ENCODE measurements at regions not wholly inside any gene's neighbourhood (a gene's known extent, or its start where the extent isn't known, plus 50 kb on each side); places are given as distances from the start of the nearest gene placed in this dataset.

- Histone ChIP-seq H3K4me2 (ENCODE audit: low read length) (0 out of 2 replicates have a peak overlapping the region, but pooled peaks have one; percentile 1), H3K79me2 (ENCODE audit: low read length) (no peaks in the 10 kb centered on the region), H3K9ac (ENCODE audit: low read length) (no peak overlapping the region), H3K4me3 (ENCODE audit: low read length) (no peak overlapping the region), H4K20me1 (ENCODE audit: insufficient read depth, low read length) (no peaks in the 10 kb centered on the region), H3K36me3 (replicated peaks; ENCODE audit: low read depth, low read length) (no peaks in the 10 kb centered on the region), H3K4me1 (ENCODE audit: low read length) (peaks cover 31% of the 10 kb centered on the region), H3K27ac (ENCODE audit: low read length) (no peak overlapping the region), H2AFZ (ENCODE audit: low read depth, low read length) (peak overlapping the region; percentile 25; the same call in 1 of the 2 replicates), H3K27me3 (ENCODE audit: low read depth, low read length) (no peaks in the 10 kb centered on the region), H3K9me3 (ENCODE audit: insufficient read depth, low read length) (no peaks in the 10 kb centered on the region)
- no peak for TF ChIP-seq CTCF (IDR thresholded peaks at IDR 0.05; ENCODE audit: low read depth, low read length)
- no peak for TF ChIP-seq EZH2phosphoT487 (IDR thresholded peaks at IDR 0.05; ENCODE audit: low read depth)
Observed at GRCh38 chr21:14677639-14678179, 131.6 kb upstream of the SAMSN1 start.

GRCh38 chr21:14677013-14677412, 130.9 kb upstream of the SAMSN1 start:
- no peaks in the 10 kb centered on the region for H3K36me3 ChIP-seq (replicated peaks; ENCODE audit: low read depth, low read length)
- no peaks in the 10 kb centered on the region for H3K27me3 ChIP-seq (ENCODE audit: low read depth, low read length)
- no peaks in the 10 kb centered on the region for H3K9me3 ChIP-seq (ENCODE audit: insufficient read depth, low read length)
- TF ChIP-seq CTCF (IDR thresholded peaks at IDR 0.05; ENCODE audit: low read depth, low read length) (no peak), EZH2phosphoT487 (IDR thresholded peaks at IDR 0.05; ENCODE audit: low read depth) (no peak)
- H3K4me1 ChIP-seq (ENCODE audit: low read length) = peaks cover 35% of the 10 kb centered on the region
- H3K4me2 ChIP-seq (ENCODE audit: low read length) = no peak overlapping the region
- no peaks in the 10 kb centered on the region for H3K79me2 ChIP-seq (ENCODE audit: low read length)
- H3K4me3 ChIP-seq (ENCODE audit: low read length) = no peak overlapping the region
- H4K20me1 ChIP-seq (ENCODE audit: insufficient read depth, low read length) = no peaks in the 10 kb centered on the region
- H2AFZ ChIP-seq (ENCODE audit: low read depth, low read length) = no peak overlapping the region
- no peak overlapping the region for H3K9ac ChIP-seq (ENCODE audit: low read length)
- H3K27ac ChIP-seq (ENCODE audit: low read length) = 0 out of 2 replicates have a peak overlapping the region, but pooled peaks have one; percentile 64

GRCh38 chr21:14675774-14676530, 129.8 kb upstream of the SAMSN1 start:
- peak overlapping the region; percentile 31 for H3K9ac ChIP-seq (ENCODE audit: low read length)
- no peaks in the 10 kb centered on the region for H3K9me3 ChIP-seq (ENCODE audit: insufficient read depth, low read length)
- peak overlapping the region; percentile 48 for H3K4me3 ChIP-seq (ENCODE audit: low read length)
- H3K4me2 ChIP-seq (ENCODE audit: low read length) = peak overlapping the region; percentile 51
- H3K4me1 ChIP-seq (ENCODE audit: low read length) = peaks cover 35% of the 10 kb centered on the region
- H3K27me3 ChIP-seq (ENCODE audit: low read depth, low read length) = no peaks in the 10 kb centered on the region
- no peaks in the 10 kb centered on the region for H3K79me2 ChIP-seq (ENCODE audit: low read length)
- no peak for TF ChIP-seq EZH2phosphoT487 (IDR thresholded peaks at IDR 0.05; ENCODE audit: low read depth)
- TF ChIP-seq CTCF (IDR thresholded peaks at IDR 0.05; ENCODE audit: low read depth, low read length) = no peak
- no peaks in the 10 kb centered on the region for H3K36me3 ChIP-seq (replicated peaks; ENCODE audit: low read depth, low read length)
- peak overlapping the region; percentile 64 for H3K27ac ChIP-seq (ENCODE audit: low read length)
- H4K20me1 ChIP-seq (ENCODE audit: insufficient read depth, low read length) = no peaks in the 10 kb centered on the region
- peak overlapping the region; percentile 75 for H2AFZ ChIP-seq (ENCODE audit: low read depth, low read length)

GRCh38 chr21:14673649-14674048, 127.5 kb upstream of the SAMSN1 start:
- no peak for TF ChIP-seq EZH2phosphoT487 (IDR thresholded peaks at IDR 0.05; ENCODE audit: low read depth)
- TF ChIP-seq CTCF (IDR thresholded peaks at IDR 0.05; ENCODE audit: low read depth, low read length) = no peak
- Histone ChIP-seq H3K36me3 (replicated peaks; ENCODE audit: low read depth, low read length) (no peaks in the 10 kb centered on the region), H3K9ac (ENCODE audit: low read length) (no peak overlapping the region), H3K27me3 (ENCODE audit: low read depth, low read length) (no peaks in the 10 kb centered on the region), H2AFZ (ENCODE audit: low read depth, low read length) (no peak overlapping the region), H3K4me3 (ENCODE audit: low read length) (no peak overlapping the region), H3K79me2 (ENCODE audit: low read length) (no peaks in the 10 kb centered on the region), H3K27ac (ENCODE audit: low read length) (no peak overlapping the region), H3K4me2 (ENCODE audit: low read length) (no peak overlapping the region), H3K4me1 (ENCODE audit: low read length) (peaks cover 27% of the 10 kb centered on the region), H3K9me3 (ENCODE audit: insufficient read depth, low read length) (no peaks in the 10 kb centered on the region), H4K20me1 (ENCODE audit: insufficient read depth, low read length) (no peaks in the 10 kb centered on the region)

Data from OCI-LY3 (cell line).